Neural cell (in vitro differentiated cells): ENCODE measurements at regions not wholly inside any gene's neighbourhood (a gene's known extent, or its start where the extent isn't known, plus 50 kb on each side); places are given as distances from the start of the nearest gene placed in this dataset.

Experiments
- CTCF ChIP-seq: fragments of 450-650 bp; IDR thresholded peaks from 2 replicates; pipeline ENCODE4 v1.5.1; 2014; ENCODE audit warnings: antibody characterized with exemption, mild to moderate bottlenecking, moderate library complexity; ENCODE audit not compliant: poor library complexity, severe bottlenecking
- EZH2 ChIP-seq: fragments of 200-600, 300-800 bp; shearing (Covaris generic), sonication (generic); IDR thresholded peaks from 2 replicates; pipeline ENCODE4 v1.6.1; 2014; ENCODE audit warnings: antibody characterized with exemption, low read length, borderline replicate concordance, mild to moderate bottlenecking; ENCODE audit not compliant: insufficient read depth, poor library complexity, severe bottlenecking
- SMC3 ChIP-seq: fragments of 450-650 bp; conservative IDR thresholded peaks from 2 replicates; pipeline ENCODE4 v1.6.1; 2014; ENCODE audit warnings: antibody characterized with exemption, mild to moderate bottlenecking, moderate library complexity; ENCODE audit not compliant: poor library complexity

GRCh38 chr5:124511791-124512190 lies 234.6 kb downstream of the ZNF608 start:
- TF ChIP-seq CTCF (no peak), EZH2 (no peak), SMC3 (no peak)
